Kidney epithelial cell (primary cell): ENCODE measurements at regions not wholly inside any gene's neighbourhood (a gene's known extent, or its start where the extent isn't known, plus 50 kb on each side); places are given as distances from the start of the nearest gene placed in this dataset.

Experiments
- DNase-seq: peaks from one replicate; pipeline ENCODE4 v3.0.0-alpha.2; 2010; ENCODE audit warnings: low read depth
- H3K27me3 ChIP-seq: 2 replicates; pipeline ENCODE4 v1.6.0; 2011; ENCODE audit warnings: low read length; ENCODE audit not compliant: control insufficient read depth, insufficient read depth
- H3K36me3 ChIP-seq: 2 replicates; pipeline ENCODE4 v1.5.1; 2011; ENCODE audit warnings: low read length; ENCODE audit not compliant: control insufficient read depth, insufficient read depth
- H3K4me3 ChIP-seq: 2 replicates; pipeline ENCODE4 v1.5.1; 2011; ENCODE audit warnings: low read depth, mild to moderate bottlenecking, control low read depth, low read length
- TF ChIP-seq, protein P1 (sequence below): IDR thresholded peaks from 2 replicates; pipeline ENCODE4 v1.5.1; 2011; ENCODE audit warnings: mild to moderate bottlenecking, moderate library complexity, low read length, control low read depth, inconsistent platforms; ENCODE audit not compliant: insufficient read depth, poor library complexity, severe bottlenecking

DNA sequence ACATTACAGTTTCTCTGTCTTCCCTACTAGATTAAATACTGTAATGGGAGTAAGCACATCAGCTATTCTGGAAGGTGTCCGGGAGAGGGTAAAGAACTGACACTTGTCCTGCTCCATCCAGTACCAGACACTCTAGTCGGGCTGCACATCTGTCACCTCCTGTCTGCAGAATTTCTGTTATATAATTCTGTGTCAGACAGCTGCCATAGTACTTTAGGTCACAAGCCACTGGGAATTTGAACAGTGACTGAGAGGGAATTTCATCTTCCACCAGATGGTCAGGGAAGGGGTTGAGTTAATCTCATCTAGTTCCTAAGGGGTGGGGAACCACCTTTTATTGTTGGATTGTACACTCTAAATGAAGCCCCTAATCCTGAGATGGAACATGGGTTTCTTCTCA lies 58.6 kb upstream of the NUDT7 start:
- DNase-seq: no peak
- no peaks in the 10 kb centered on the region for H3K27me3 ChIP-seq
- H3K4me3 ChIP-seq: no peak overlapping the region
- H3K36me3 ChIP-seq: no peaks in the 10 kb centered on the region
- TF ChIP-seq, protein P1, sequence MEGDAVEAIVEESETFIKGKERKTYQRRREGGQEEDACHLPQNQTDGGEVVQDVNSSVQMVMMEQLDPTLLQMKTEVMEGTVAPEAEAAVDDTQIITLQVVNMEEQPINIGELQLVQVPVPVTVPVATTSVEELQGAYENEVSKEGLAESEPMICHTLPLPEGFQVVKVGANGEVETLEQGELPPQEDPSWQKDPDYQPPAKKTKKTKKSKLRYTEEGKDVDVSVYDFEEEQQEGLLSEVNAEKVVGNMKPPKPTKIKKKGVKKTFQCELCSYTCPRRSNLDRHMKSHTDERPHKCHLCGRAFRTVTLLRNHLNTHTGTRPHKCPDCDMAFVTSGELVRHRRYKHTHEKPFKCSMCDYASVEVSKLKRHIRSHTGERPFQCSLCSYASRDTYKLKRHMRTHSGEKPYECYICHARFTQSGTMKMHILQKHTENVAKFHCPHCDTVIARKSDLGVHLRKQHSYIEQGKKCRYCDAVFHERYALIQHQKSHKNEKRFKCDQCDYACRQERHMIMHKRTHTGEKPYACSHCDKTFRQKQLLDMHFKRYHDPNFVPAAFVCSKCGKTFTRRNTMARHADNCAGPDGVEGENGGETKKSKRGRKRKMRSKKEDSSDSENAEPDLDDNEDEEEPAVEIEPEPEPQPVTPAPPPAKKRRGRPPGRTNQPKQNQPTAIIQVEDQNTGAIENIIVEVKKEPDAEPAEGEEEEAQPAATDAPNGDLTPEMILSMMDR: no peak

DNA sequence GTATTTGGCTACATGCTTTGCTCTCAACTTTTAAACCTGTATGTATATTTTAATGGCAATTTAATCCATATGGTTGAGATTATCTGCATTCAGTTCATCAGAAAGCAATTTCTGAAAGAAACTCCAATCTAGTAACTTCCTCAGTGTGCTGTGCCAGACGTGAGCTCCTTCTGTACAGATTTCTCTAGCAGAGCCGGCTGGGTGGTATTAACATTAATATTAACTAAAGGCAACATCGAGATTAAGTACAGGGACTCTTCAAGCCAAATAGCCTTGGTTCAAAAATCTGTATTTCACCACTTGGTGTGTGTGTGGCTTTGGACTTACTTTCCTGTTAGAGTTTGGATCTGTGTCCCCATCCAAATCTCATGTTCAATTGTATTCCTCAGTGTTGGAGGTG lies 55.5 kb upstream of the NUDT7 start:
- no peak for DNase-seq
- H3K27me3 ChIP-seq: no peaks in the 10 kb centered on the region
- H3K4me3 ChIP-seq: no peak overlapping the region
- TF ChIP-seq, protein P1: no peak
- no peaks in the 10 kb centered on the region for H3K36me3 ChIP-seq

DNA sequence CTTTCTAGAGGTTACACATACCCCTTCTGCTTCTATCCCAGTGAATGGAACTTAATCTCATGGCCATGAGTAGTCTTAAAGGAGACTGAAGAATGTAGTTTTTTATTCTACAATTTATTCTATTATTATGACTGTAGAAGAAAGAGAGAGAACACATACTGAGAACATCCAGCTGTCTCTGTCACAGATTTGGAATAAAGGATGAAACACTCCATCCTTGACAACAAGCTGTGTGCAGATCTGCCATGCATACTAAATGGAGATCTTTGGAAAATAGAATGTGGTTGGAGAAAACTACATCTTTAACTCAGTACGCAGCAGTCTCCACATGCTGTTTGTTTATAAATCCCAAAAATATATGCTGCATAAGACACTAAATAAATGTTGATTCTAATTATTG lies 54.1 kb upstream of the NUDT7 start:
- Histone ChIP-seq H3K4me3 (no peak overlapping the region), H3K36me3 (no peaks in the 10 kb centered on the region), H3K27me3 (no peaks in the 10 kb centered on the region)
- no peak for DNase-seq
- TF ChIP-seq, protein P1: no peak

DNA sequence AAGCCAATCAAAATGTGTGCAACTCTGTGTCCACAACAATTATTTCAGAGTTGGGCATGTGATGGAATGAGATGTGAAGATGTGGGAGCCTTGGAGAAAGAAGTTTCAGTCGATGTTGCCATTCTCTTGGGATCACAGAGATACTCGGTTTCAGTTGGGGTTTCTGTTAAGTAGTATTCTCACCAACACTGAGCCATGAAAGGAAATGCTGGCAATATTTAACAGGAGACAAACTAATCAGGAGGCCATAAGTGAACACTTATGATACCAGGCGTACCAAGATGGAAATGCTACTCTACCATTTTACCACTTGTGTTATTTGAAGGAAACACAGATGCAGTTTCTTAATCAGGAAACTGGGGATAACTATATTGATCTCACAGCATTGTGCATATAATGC lies 53.3 kb upstream of the NUDT7 start:
- DNase-seq: no peak
- Histone ChIP-seq H3K36me3 (no peaks in the 10 kb centered on the region), H3K4me3 (no peak overlapping the region), H3K27me3 (no peaks in the 10 kb centered on the region)
- TF ChIP-seq, protein P1: no peak
